Progenitor cell of endocrine pancreas (in vitro differentiated cells): ENCODE measurements at regions not wholly inside any gene's neighbourhood (a gene's known extent, or its start where the extent isn't known, plus 50 kb on each side); places are given as distances from the start of the nearest gene placed in this dataset.

Source experiments
- DNase-seq: peaks from one replicate; pipeline ENCODE4 v3.0.0; 2021; ENCODE audit warnings: low spot score; ENCODE audit not compliant: unreplicated experiment
- H3K27ac Mint-ChIP-seq: 2 replicates; pipeline ENCODE4 v1.8.0; 2021; ENCODE audit warnings: mild to moderate bottlenecking, moderate library complexity, mixed read lengths
- H3K27me3 Mint-ChIP-seq: 2 replicates; pipeline ENCODE4 v1.8.0; 2021; ENCODE audit warnings: mixed read lengths
- H3K36me3 Mint-ChIP-seq: 2 replicates; pipeline ENCODE4 v1.8.0; 2022; ENCODE audit warnings: mixed read lengths; ENCODE audit not compliant: insufficient read depth
- H3K4me1 Mint-ChIP-seq: 2 replicates; pipeline ENCODE4 v1.8.0; 2021; ENCODE audit warnings: low read depth, mixed read lengths
- H3K4me3 Mint-ChIP-seq: 2 replicates; pipeline ENCODE4 v1.8.0; 2021; ENCODE audit warnings: low read depth, mild to moderate bottlenecking, moderate library complexity, mixed read lengths
- H3K9me3 Mint-ChIP-seq: 2 replicates; pipeline ENCODE4 v1.8.0; 2021; ENCODE audit warnings: low read depth, mixed read lengths
- TF ChIP-seq, protein P1 (sequence below): fragments of 200-600 bp; sonication (generic); IDR thresholded peaks from one replicate; pipeline ENCODE4 v1.5.0; 2021; ENCODE audit warnings: antibody characterized with exemption, mild to moderate bottlenecking; ENCODE audit not compliant: unreplicated experiment

DNA sequence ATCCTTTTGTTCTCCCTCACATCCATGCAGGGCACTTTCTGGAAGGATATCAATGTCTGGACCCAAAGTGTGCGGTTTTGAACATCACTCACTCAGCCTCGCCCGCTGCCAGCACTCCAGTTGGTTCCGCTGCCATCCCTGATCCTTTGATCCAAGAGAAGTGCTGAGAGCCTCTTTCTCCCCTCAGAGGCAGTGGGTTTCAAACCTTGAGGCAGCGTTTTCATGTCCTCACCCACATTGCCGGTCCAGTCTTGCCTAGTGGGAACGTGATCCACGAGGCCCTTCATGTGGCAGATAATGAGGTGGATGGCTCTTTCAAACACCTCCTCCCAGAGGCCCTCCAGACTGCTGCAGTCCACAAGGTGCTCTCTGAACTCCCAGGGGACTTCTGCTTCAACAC is 122.2 kb downstream of the ACTL8 start:
- no peak for DNase-seq
- H3K27me3 Mint-ChIP-seq: peaks cover 30% of the 10 kb centered on the region

DNA sequence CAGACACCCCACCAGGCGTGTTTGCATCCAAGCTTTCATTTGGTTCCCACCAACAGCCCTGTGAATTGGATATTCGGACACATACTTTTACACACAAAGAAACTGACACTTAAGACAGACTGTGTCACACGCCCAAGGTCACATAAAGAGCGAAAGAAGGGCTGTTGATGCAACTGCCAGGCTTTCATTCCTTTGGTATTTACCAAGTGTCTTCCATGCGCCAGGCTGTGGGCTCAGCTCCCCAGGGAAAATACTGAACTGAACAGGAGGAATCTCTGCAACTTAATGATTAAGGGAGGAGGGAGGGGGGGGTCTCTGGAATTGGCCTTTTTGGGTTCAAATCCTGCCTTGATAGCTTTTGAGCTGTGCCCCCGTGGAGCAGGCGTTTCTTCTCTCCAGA is 122.8 kb downstream of the ACTL8 start:
- Mint-ChIP-seq H3K9me3 (no peaks in the 10 kb centered on the region), H3K36me3 (no peaks in the 10 kb centered on the region), H3K4me1 (no peaks in the 10 kb centered on the region), H3K4me3 (no peak overlapping the region), H3K27ac (no peak overlapping the region), H3K27me3 (peaks cover 33% of the 10 kb centered on the region)
- DNase-seq: no peak
- TF ChIP-seq, protein P1, sequence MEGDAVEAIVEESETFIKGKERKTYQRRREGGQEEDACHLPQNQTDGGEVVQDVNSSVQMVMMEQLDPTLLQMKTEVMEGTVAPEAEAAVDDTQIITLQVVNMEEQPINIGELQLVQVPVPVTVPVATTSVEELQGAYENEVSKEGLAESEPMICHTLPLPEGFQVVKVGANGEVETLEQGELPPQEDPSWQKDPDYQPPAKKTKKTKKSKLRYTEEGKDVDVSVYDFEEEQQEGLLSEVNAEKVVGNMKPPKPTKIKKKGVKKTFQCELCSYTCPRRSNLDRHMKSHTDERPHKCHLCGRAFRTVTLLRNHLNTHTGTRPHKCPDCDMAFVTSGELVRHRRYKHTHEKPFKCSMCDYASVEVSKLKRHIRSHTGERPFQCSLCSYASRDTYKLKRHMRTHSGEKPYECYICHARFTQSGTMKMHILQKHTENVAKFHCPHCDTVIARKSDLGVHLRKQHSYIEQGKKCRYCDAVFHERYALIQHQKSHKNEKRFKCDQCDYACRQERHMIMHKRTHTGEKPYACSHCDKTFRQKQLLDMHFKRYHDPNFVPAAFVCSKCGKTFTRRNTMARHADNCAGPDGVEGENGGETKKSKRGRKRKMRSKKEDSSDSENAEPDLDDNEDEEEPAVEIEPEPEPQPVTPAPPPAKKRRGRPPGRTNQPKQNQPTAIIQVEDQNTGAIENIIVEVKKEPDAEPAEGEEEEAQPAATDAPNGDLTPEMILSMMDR: no peak

More for the DNA sequence above, 122.2 kb downstream of the ACTL8 start:
- TF ChIP-seq, protein P1: no peak
- H3K4me3 Mint-ChIP-seq: no peak overlapping the region
- H3K36me3 Mint-ChIP-seq: no peaks in the 10 kb centered on the region
- no peaks in the 10 kb centered on the region for H3K9me3 Mint-ChIP-seq
- H3K27ac Mint-ChIP-seq: no peak overlapping the region
- no peaks in the 10 kb centered on the region for H3K4me1 Mint-ChIP-seq

DNA sequence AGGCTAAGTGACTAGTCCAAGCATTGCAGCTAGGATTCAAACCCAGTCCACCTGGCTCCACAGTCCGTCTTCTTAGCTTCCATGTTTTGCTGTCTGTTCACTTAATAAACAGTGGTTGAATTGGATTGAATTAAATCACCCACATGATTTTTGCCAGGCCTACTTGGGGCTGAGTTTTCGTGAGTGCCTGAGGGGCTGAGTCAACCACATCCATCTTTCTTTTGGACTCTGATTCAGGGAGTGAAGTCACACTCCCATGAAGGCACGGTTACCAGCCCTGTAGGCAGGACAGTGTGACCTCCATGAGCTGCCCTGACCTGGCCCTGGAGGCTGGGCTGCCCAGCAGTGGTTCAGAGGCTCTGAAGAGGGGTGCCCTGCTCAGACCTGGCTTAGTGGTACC is 123.7 kb downstream of the ACTL8 start:
- Mint-ChIP-seq H3K27me3 (peaks cover 36% of the 10 kb centered on the region), H3K4me1 (no peaks in the 10 kb centered on the region), H3K27ac (no peak overlapping the region), H3K4me3 (no peak overlapping the region), H3K9me3 (no peaks in the 10 kb centered on the region), H3K36me3 (no peaks in the 10 kb centered on the region)
- no peak for DNase-seq
- TF ChIP-seq, protein P1: no peak

DNA sequence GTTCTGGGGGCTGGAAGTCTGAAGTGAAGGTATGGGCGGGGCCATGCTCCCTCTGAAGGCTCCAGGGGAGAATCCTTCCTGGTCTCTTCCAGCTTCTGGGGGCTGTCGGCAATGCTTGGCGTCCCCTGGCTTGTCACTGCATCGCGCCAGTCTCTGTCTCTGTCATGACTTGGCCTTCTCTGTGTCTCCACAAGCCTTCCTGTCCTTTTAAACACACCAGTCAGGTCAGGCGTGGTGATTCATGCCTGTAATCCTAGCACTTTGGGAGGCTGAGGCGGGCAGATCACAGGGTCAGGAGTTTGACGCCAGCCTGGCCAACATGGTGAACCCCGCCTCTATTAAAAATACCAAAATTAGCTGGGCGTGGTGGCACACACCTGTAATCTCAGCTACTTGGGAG is 125.3 kb downstream of the ACTL8 start:
- no peak overlapping the region for H3K4me3 Mint-ChIP-seq
- peaks cover 42% of the 10 kb centered on the region for H3K27me3 Mint-ChIP-seq
- no peak for DNase-seq
- H3K27ac Mint-ChIP-seq: no peak overlapping the region
- H3K36me3 Mint-ChIP-seq: no peaks in the 10 kb centered on the region
- TF ChIP-seq, protein P1: no peak
- no peaks in the 10 kb centered on the region for H3K9me3 Mint-ChIP-seq
- no peaks in the 10 kb centered on the region for H3K4me1 Mint-ChIP-seq

DNA sequence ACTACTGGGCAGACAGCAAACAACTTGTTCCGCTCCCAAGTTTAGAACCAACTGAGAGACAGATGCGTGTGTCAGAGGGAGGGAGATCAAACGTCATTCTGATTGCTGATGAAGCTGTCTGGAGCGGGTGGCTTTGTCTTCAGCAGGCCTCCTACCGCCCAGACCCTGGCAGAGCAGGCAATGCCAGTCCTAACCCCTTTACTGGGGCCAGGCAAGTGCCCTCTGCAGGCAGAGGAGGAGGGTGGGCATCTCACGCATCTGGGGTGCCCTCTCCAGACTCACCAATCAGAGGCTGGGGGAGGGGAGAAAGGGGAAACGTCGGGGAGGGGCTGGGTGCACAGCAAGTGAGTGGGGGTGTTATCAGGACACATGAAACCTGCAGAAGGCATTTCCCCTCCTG is 126.6 kb downstream of the ACTL8 start:
- H3K27ac Mint-ChIP-seq: no peak overlapping the region
- no peaks in the 10 kb centered on the region for H3K4me1 Mint-ChIP-seq
- peaks cover 45% of the 10 kb centered on the region for H3K27me3 Mint-ChIP-seq
- no peaks in the 10 kb centered on the region for H3K36me3 Mint-ChIP-seq
- H3K4me3 Mint-ChIP-seq: no peak overlapping the region
- DNase-seq: no peak
- TF ChIP-seq, protein P1: no peak
- H3K9me3 Mint-ChIP-seq: no peaks in the 10 kb centered on the region

DNA sequence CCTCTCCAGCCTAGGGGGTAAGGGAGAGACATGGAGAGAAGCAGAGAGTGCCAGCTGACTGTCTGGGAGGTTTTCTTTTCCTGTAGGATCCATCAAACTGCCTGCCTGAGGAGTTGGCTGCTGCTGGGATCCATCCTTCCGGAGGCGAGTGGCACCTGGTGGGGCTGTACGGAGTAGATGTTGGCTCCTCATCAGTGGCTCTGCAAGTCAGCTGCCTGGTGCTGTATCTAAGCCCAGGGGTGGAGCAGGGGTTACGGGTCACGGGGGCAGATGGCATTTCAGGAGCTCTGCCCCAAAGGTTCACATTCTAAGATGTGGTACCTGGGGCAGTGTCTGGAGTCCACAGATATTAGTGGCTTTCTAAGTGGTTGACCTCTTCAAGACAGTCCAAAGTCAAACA is 128.0 kb downstream of the ACTL8 start:
- Mint-ChIP-seq H3K27ac (no peak overlapping the region), H3K27me3 (peaks cover 36% of the 10 kb centered on the region), H3K36me3 (no peaks in the 10 kb centered on the region), H3K4me1 (no peaks in the 10 kb centered on the region), H3K9me3 (no peaks in the 10 kb centered on the region), H3K4me3 (no peak overlapping the region)
- TF ChIP-seq, protein P1: no peak
- no peak for DNase-seq
